Activated CD4-positive, alpha-beta T cell treated with anti-CD3 and anti-CD28 coated beads, Interleukin-2, amount 10 ng/mL, durations not matched to agents 24 days and 14 days (primary cell): ENCODE measurements at regions not wholly inside any gene's neighbourhood (a gene's known extent, or its start where the extent isn't known, plus 50 kb on each side); places are given as distances from the start of the nearest gene placed in this dataset.

Experiments used
- DNase-seq: peaks from one replicate; pipeline ENCODE4 v3.0.0; 2022
- H3K27ac Mint-ChIP-seq: one replicate; pipeline ENCODE4 v1.8.0; 2022; ENCODE audit warnings: mild to moderate bottlenecking, mixed read lengths
- H3K27me3 Mint-ChIP-seq: one replicate; pipeline ENCODE4 v1.8.0; 2022; ENCODE audit warnings: mixed read lengths
- H3K36me3 Mint-ChIP-seq: one replicate; pipeline ENCODE4 v1.8.0; 2022; ENCODE audit warnings: low read depth, mild to moderate bottlenecking, mixed read lengths
- H3K4me1 Mint-ChIP-seq: one replicate; pipeline ENCODE4 v1.8.0; 2021; ENCODE audit warnings: mixed read lengths
- H3K4me3 Mint-ChIP-seq: one replicate; pipeline ENCODE4 v1.8.0; 2022; ENCODE audit warnings: mild to moderate bottlenecking, moderate library complexity, mixed read lengths
- H3K9me3 Mint-ChIP-seq: one replicate; pipeline ENCODE4 v1.8.0; 2021; ENCODE audit warnings: mixed read lengths
- intact Hi-C: fragments of 100-400 bp; cut with micrococcal nuclease; formaldehyde crosslinking; loops from one replicate; pipeline ENCODE4 v1.15.1; 2023

GRCh38 chr1:201603613-201604232 is 64.8 kb downstream of the NAV1 start:
- no peak overlapping the region for H3K27ac Mint-ChIP-seq
- intact Hi-C loops = no loop called here

GRCh38 chr1:201605385-201606010 is 66.6 kb downstream of the NAV1 start:
- intact Hi-C loops = no loop called here
- no peak for DNase-seq
- Mint-ChIP-seq H3K36me3 (no peaks in the 10 kb centered on the region), H3K4me1 (no peaks in the 10 kb centered on the region), H3K27me3 (no peaks in the 10 kb centered on the region), H3K27ac (no peak overlapping the region), H3K9me3 (no peaks in the 10 kb centered on the region), H3K4me3 (no peak overlapping the region)

More at GRCh38 chr1:201603613-201604232, 64.8 kb downstream of the NAV1 start:
- Mint-ChIP-seq H3K4me1 (no peaks in the 10 kb centered on the region), H3K4me3 (no peak overlapping the region), H3K36me3 (no peaks in the 10 kb centered on the region), H3K9me3 (no peaks in the 10 kb centered on the region), H3K27me3 (no peaks in the 10 kb centered on the region)
- no peak for DNase-seq

DNA sequence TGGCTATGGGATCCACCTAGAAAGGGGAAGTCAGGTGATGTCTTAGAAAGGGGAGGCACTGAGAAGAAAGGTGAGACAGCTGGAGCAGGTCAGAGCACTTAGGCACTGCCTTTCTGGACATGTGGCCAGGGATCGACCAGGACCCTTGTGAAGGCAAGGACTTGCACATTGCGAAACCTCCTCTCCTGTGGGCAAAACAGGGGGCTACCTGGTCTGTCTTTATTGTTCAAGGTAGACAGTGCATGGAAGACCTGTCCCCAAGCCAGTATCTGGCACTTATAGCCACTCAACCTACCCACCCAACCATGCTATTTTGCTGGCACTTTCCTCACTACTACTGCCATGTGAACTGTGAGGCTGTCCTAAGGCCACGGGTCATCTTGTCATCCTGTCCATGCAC is 67.2 kb downstream of the NAV1 start:
- intact Hi-C loops = no loop called here
- Mint-ChIP-seq H3K9me3 (no peaks in the 10 kb centered on the region), H3K36me3 (no peaks in the 10 kb centered on the region)

DNA sequence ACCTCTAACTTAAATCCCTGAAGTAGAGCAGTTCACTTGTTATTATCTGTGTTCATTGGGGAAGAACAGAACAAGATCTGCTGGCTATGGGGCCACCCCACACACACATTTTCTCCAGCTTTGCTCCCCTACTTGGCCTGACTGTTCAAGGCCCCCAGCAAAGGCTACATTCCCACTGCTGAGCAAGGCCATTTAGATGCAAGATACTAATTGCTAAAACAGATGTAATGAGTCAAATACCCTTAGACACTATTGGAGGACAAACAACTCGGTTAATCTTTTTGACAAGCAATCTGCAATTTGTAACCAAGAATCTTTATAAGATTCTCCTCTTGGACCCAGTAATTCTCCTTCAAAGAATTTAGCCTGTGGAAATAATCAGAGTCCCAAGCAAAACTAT is 67.7 kb downstream of the NAV1 start:
- Mint-ChIP-seq H3K4me1 (no peaks in the 10 kb centered on the region), H3K27ac (no peak overlapping the region), H3K9me3 (no peaks in the 10 kb centered on the region), H3K4me3 (no peak overlapping the region), H3K27me3 (no peaks in the 10 kb centered on the region), H3K36me3 (no peaks in the 10 kb centered on the region)
- no peak for DNase-seq
- intact Hi-C loops = no loop called here

More for the DNA sequence above, 67.2 kb downstream of the NAV1 start:
- H3K27ac Mint-ChIP-seq = no peak overlapping the region
- H3K4me1 Mint-ChIP-seq = no peaks in the 10 kb centered on the region
- H3K27me3 Mint-ChIP-seq = no peaks in the 10 kb centered on the region
- no peak for DNase-seq
- H3K4me3 Mint-ChIP-seq = no peak overlapping the region

DNA sequence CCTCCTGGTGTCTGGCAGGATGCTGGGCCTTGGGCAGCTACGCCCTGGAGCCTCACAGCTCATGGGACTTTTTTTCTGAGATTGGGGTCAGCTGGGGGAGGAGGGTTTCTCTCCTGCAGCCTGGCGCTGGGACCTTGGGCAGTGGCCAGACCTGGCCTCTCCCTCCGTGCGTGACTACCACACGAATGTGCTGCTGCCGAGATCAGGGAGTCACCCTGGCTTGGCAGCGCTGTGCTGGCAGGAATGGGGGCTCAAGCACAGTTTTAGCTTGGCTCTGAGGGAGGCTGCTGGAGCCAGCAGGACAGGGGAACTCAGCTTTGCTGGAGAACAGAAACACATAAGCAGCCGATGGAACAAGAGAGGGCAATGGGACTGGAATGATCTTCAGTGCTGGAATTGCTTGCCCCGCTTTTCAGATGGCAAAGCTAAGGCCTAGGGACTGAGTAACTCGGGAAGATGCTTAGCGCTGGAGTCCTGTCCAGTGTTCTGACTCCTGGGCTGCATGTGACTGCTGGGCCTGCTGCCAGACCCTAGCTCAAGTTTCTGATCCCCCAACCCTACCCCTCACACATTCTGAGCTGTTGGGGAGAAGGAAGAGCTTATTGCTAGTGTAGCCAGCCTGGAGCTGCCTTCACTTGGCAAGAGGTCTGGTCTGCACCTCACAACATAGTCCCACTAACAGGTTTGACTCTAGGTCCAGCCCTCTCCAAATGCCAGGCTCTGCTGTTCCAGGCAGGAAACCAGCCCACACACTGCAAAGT is 69.9 kb downstream of the NAV1 start:
- Mint-ChIP-seq H3K27me3 (no peaks in the 10 kb centered on the region), H3K36me3 (no peaks in the 10 kb centered on the region), H3K9me3 (no peaks in the 10 kb centered on the region), H3K4me1 (no peaks in the 10 kb centered on the region), H3K27ac (no peak overlapping the region), H3K4me3 (no peak overlapping the region)
- intact Hi-C loops = no loop called here
- DNase-seq = no peak

DNA sequence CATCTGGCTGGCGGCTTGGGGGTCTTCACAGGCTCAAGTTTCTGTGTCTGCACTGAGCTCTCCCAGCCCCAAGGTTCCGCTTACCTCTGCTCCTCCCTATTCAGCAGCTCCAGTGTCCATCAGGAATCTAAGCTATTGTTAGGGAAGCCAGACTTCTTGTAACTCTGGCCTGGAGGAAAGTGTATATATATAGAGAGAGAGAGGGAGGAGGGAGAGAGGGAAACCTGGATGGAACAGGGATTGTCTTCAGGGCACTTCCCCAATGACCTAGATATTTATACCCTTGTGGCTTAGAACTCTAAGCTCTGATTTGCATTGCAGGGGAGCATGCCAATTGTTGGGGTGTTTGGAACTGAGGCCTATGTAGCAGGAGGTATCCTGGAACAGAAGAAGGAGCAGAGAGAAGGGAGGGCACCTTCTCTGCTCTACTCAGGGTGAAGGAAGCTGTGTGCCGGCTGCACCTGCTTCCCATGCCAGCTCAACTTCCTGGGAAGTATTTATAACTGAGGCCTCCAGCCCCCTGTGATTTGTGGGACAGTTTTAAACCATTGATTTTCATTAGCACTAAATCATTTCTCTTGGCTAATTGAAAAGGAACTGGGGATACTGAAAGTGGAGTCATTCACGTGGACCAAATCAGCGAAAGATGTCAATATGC is 70.9 kb downstream of the NAV1 start:
- Mint-ChIP-seq H3K4me1 (no peaks in the 10 kb centered on the region), H3K27me3 (peaks cover 3% of the 10 kb centered on the region), H3K9me3 (no peaks in the 10 kb centered on the region), H3K27ac (no peak overlapping the region), H3K36me3 (no peaks in the 10 kb centered on the region), H3K4me3 (no peak overlapping the region)
- no peak for DNase-seq
- intact Hi-C loops = no loop called here

DNA sequence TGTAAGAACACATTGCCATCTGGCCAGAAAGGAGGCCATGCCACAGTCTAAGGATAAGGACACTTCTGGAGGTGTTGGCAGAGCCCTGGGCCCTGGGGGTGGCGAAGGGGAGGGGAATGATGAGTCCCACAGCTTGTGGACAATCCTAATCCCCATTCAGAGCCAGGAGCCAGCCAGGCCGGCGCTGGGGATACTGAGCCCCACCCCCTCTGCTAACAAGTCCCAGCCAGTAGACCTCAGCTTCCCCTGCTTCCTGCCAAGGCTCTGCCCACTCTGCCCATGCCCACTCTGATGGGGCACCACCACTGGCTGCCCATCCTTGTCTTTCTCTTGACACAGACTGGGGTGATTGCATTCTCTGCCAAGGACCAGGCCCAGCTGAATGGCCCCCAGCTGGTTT is 71.9 kb downstream of the NAV1 start:
- Mint-ChIP-seq H3K9me3 (no peaks in the 10 kb centered on the region), H3K27ac (no peak overlapping the region), H3K4me3 (no peak overlapping the region), H3K27me3 (peaks cover 7% of the 10 kb centered on the region), H3K4me1 (no peaks in the 10 kb centered on the region), H3K36me3 (no peaks in the 10 kb centered on the region)
- intact Hi-C loops = no loop called here
- DNase-seq = no peak

- Mint-ChIP-seq H3K4me1 (no peaks in the 10 kb centered on the region), H3K9me3 (no peaks in the 10 kb centered on the region), H3K4me3 (no peak overlapping the region), H3K36me3 (no peaks in the 10 kb centered on the region), H3K27ac (no peak overlapping the region), H3K27me3 (peaks cover 11% of the 10 kb centered on the region)
- no peak for DNase-seq
- intact Hi-C loops = no loop called here
Observed at GRCh38 chr1:201612645-201613044, 73.7 kb downstream of the NAV1 start.

DNA sequence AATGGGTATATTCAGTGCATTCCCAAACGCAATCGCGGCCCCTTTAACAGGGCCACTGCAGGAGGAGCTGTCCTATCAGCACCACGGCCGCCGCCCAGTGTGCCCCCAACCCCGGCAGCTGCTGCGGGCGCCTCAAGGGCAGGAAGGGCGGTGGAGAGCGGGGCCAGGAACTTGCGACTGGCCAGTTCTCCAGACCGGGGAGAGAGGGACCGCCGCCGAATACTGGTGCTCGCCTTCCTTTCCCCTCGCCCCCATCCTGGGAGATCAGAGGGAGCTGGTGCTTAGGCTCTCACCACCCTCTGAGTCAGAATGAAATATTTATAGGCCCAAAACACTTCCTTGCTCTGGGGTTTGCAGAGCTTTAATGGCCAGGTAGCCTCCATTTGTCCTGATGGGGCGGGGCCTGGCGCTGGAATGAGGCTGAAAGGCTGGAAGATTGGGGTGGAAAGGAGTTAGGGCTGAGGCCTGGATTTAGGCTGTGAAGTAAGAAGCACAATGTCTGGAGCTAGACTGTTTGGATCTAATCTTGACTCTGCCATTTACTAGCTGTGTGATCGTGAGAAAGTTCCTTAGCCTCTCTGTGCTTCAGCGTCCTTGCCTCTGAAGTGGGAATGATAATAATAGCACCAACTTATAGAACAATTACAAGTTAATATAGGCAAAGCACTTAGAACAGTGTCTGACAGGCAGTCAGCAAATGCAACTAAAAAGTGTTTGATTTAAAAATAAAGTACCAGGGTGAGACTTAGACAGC is 75.5 kb downstream of the NAV1 start:
- no peaks in the 10 kb centered on the region for H3K4me1 Mint-ChIP-seq
- intact Hi-C loops = no loop called here
- no peak for DNase-seq
- no peaks in the 10 kb centered on the region for H3K9me3 Mint-ChIP-seq
- H3K27me3 Mint-ChIP-seq = peaks cover 11% of the 10 kb centered on the region
- no peak overlapping the region for H3K27ac Mint-ChIP-seq
- no peak overlapping the region for H3K4me3 Mint-ChIP-seq
- no peaks in the 10 kb centered on the region for H3K36me3 Mint-ChIP-seq

GRCh38 chr1:201617157-201617556 is 78.2 kb downstream of the NAV1 start:
- no peak for DNase-seq
- Mint-ChIP-seq H3K27me3 (peaks cover 13% of the 10 kb centered on the region), H3K4me1 (no peaks in the 10 kb centered on the region), H3K27ac (no peak overlapping the region), H3K4me3 (no peak overlapping the region), H3K36me3 (no peaks in the 10 kb centered on the region), H3K9me3 (no peaks in the 10 kb centered on the region)
- intact Hi-C loops = no loop called here

DNA sequence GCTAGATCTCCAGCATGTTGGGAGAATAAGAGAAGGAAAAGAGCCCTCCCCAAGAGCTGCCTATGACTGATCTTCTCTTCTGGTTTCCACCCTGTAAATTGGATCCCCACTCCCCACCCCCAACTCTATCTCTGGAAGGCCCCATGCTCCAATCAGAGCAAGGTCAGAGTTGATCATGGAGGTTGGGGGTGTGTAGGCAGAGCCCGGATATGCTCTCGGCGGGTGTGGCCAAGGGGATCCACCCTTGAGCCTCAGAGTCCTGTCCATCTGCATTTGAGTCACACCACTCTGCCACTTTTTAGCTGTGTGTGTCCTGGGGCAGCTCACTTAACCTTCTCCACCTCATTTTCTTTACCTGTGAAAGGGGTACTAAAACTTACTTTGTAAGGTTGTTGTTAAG is 79.5 kb downstream of the NAV1 start:
- Mint-ChIP-seq H3K4me3 (no peak overlapping the region), H3K27me3 (peaks cover 13% of the 10 kb centered on the region), H3K4me1 (no peaks in the 10 kb centered on the region), H3K36me3 (no peaks in the 10 kb centered on the region), H3K27ac (no peak overlapping the region), H3K9me3 (no peaks in the 10 kb centered on the region)
- intact Hi-C loops = no loop called here
- DNase-seq = no peak

- Mint-ChIP-seq H3K9me3 (no peaks in the 10 kb centered on the region), H3K36me3 (no peaks in the 10 kb centered on the region), H3K4me3 (no peak overlapping the region), H3K27me3 (peaks cover 13% of the 10 kb centered on the region), H3K4me1 (no peaks in the 10 kb centered on the region), H3K27ac (no peak overlapping the region)
- intact Hi-C loops = no loop called here
- no peak for DNase-seq
Observed at GRCh38 chr1:201618905-201619304, 80.0 kb downstream of the NAV1 start.

- Mint-ChIP-seq H3K4me3 (no peak overlapping the region), H3K9me3 (no peaks in the 10 kb centered on the region), H3K27ac (no peak overlapping the region), H3K36me3 (no peaks in the 10 kb centered on the region), H3K4me1 (no peaks in the 10 kb centered on the region), H3K27me3 (peaks cover 13% of the 10 kb centered on the region)
- no peak for DNase-seq
- intact Hi-C loops = no loop called here
Observed at GRCh38 chr1:201619513-201619912, 80.6 kb downstream of the NAV1 start.
